Activated naive CD4-positive, alpha-beta T cell treated with anti-CD3 and anti-CD28 coated beads, Interleukin-2, amount 50 U/mL, for 72 hours (primary cell): ENCODE measurements at regions not wholly inside any gene's neighbourhood (a gene's known extent, or its start where the extent isn't known, plus 50 kb on each side); places are given as distances from the start of the nearest gene placed in this dataset.

Source experiments
- ATAC-seq, 2 donors: fragments of 150-1000 bp; cut with Tn5 transposase; 2 replicates each; pipeline ENCODE4 v1.10.0; 2021; ENCODE audit warnings: mild to moderate bottlenecking in 2 of 2, moderate library complexity in 2 of 2
- DNase-seq, 2 donors: peaks; one replicate each; pipeline ENCODE4 v3.0.0; 2021 to 2022; ENCODE audit warnings: low spot score in 2 of 2
- H3K27ac Mint-ChIP-seq, 2 donors: one replicate each; pipeline ENCODE4 v1.8.0; 2022; ENCODE audit warnings: mild to moderate bottlenecking in 2 of 2, mixed read lengths in 2 of 2
- H3K36me3 Mint-ChIP-seq, 2 donors: one replicate each; pipeline ENCODE4 v1.8.0; 2022; ENCODE audit warnings: mixed read lengths in 2 of 2
- H3K9me3 Mint-ChIP-seq, 2 donors: one replicate each; pipeline ENCODE4 v1.8.0; 2022; ENCODE audit warnings: mixed read lengths in 2 of 2

DNA sequence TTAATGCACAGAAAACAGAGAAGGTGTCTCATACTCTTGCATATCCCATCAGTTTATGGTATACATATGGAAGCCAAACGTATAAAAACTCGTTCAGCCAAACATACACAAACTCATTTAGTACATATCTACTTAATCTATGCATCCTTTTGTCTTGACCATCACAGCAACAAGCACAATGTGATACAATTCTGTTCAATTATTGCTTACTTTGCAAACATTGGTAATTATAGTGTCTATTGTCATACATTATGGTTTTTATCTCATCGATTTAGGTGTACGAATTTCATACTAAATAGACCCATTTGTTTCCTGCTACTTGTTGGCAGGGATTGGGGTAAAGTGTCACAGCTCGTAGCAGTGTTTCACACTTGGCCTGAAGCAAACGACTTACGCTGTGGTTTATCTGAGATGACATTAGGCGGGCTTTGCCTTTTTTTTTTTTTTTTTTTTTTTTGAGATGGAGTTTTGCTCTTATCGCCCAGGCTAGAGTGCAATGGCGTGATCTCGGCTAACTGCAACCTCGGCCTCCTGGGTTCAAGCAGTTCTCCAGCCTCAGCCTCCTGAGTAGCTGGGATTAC, 425.9 kb upstream of the JARID2 start:
- Mint-ChIP-seq H3K9me3 (peaks cover 13 to 16% of the 10 kb centered on the region in 2 donors), H3K27ac (peak overlapping the region; percentile 87 to 89), H3K36me3 (peaks cover 15 to 30% of the 10 kb centered on the region in 2 donors)
- ATAC-seq (no peak), DNase-seq (no peak)

DNA sequence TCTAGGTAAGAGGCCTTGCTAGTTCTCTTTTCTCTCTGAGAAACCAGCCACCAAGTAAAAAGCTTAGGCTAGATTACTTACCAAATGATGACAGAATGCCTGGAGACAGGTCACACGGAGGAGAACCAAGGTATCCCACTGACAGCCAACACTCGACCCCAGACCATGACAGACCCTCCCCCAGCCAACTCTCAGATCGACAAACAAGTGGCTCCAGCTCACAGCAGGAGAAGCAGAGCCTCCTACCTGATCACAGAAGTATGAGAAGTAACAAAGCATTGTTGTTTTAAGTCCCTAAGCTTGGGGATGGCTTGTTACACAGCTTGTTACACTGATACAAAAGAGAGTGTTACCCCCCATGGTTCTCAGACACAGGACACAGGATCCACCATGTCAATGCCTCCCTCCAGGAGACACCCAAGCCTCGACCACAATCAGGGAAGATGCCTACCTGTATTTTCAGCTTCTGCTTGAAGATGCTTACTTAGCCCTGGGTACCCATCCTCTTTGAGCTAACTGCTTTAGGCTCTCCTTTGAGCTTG, 423.8 kb upstream of the JARID2 start:
- Mint-ChIP-seq H3K36me3 (peaks cover 15 to 30% of the 10 kb centered on the region in 2 donors), H3K27ac (peak overlapping the region; percentile 40 to 87), H3K9me3 (peaks cover 13 to 16% of the 10 kb centered on the region in 2 donors)
- no peak for ATAC-seq
- DNase-seq, result no peak

DNA sequence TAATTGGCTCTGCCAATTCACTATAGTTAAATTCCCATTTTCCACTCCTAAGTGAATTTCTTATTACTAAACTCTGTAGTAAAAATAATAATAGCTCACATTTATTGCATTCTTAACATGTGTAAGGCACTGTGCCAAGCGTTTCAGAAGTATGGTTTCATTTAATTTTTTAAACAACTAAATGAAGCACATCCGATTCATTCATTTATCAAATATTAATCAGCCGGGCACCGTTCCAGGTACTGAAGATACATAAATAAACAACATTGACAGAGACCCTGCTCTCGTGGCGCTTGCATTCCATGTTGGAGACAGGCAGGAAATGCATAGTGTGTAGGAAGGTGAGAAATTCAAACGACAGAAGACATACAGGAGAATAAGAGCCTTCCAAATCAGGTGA, 423.2 kb upstream of the JARID2 start:
- peaks cover 15 to 30% of the 10 kb centered on the region in 2 donors for H3K36me3 Mint-ChIP-seq
- H3K27ac Mint-ChIP-seq, result no peak overlapping the region
- DNase-seq (no peak), ATAC-seq (no peak)
- H3K9me3 Mint-ChIP-seq, result peaks cover 13 to 16% of the 10 kb centered on the region in 2 donors

DNA sequence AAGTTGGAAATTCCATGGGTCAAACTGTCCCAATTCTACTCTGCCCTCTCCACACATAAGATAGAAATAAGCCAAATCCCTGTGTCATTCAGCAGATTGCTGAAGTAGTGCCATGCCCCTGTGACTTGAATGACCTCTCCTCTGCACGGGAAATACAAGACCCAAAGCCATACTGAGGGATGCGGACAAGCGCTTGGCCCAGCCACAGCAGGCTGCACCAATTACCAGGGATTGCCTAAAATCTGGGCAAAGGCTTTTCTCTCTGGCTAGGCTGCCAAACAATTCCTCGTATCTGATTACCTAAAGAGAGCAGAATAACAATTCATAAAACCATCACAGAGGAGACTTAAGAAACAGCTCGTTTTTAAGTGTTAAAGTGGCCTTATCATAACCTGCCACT, 421.8 kb upstream of the JARID2 start:
- H3K27ac Mint-ChIP-seq, result no peak overlapping the region
- H3K36me3 Mint-ChIP-seq, result peaks cover 13 to 27% of the 10 kb centered on the region in 2 donors
- ATAC-seq (no peak), DNase-seq (no peak)
- peaks cover 12 to 25% of the 10 kb centered on the region in 2 donors for H3K9me3 Mint-ChIP-seq

DNA sequence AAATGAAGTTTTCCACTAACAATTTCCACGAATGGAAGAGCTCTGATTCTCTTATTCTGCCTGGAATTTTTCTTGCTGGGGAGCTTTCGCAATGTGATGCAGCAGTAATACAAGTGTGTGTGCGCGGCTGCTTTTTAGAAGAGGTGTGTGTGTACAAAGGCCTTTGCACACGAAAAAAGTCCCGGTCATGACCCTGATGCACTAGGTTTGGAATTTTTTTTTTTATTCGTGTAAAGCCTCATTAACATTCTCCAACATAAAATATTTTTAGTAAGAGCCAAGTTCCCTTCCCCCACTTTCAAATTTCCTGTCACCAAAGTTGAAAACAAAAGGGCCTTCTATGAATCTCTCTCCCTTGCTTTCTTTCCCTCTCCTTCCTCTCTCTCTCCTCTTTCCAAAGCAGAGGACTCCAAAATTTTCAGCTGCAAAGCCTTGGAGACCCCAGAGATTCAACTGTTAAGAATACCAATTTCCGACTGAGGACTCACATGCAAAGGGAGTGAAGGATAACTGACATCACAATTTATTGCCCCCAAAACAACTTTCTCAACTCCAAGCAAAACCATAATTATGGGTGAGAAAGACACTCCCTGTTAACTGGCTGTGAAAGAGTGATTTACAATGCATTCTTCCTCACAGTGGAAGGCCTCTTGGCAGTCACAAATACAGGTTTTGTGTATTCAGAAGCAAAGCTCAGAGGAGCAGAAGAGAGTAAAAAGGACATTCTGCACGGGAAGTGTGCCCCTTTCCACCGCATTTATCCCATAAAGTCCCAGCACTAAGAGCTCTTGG, 421.2 kb upstream of the JARID2 start:
- DNase-seq (no peak), ATAC-seq (no peak)
- no peak overlapping the region for H3K27ac Mint-ChIP-seq
- H3K9me3 Mint-ChIP-seq, result peaks cover 6 to 21% of the 10 kb centered on the region in 2 donors
- H3K36me3 Mint-ChIP-seq, result peaks cover 7 to 24% of the 10 kb centered on the region in 2 donors

DNA sequence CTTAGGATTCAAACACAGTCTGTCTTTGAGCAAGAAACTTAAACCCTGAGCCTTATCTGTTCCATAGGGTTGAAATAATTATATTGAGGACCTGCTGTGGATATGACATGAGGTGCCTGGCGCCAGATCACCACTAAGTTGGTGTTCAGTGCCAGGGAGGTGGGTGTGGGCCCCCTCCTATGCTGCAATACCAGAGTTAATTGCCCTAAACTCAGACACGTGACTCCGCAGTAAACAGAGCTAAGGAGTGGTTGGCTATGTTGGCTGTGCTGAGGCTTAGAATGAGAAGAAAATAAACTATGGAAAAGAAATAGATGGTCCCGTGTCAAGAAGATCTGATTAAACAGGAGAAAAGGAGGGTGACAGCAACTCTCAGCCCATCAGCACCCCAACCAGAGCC, 419.4 kb upstream of the JARID2 start:
- no peak for DNase-seq
- ATAC-seq, result no peak

DNA sequence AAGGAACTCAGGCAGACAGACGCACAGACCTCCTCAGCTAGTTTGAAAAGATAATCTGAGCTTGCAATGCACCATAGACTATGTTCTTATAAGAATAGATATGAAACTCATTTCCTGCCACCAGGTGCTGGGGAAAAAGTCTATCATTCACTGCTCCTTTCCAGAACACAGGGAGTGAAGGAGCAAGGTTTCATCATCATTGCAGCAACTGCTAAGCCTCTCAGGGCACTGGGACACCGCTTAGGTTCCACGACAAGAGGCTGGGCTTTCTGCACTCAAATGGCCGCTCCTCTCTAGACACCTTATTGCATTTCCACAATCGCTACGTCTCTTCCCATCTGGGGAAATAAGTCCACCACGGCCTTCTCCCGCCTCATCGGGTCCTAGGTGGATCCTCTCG, 418.5 kb upstream of the JARID2 start:
- ATAC-seq (no peak), DNase-seq (no peak)
- H3K36me3 Mint-ChIP-seq, result peaks cover 12 to 19% of the 10 kb centered on the region in 2 donors
- no peak overlapping the region for H3K27ac Mint-ChIP-seq
- H3K9me3 Mint-ChIP-seq, result peaks cover 0 to 32% of the 10 kb centered on the region in 2 donors

More for the DNA sequence above, 419.4 kb upstream of the JARID2 start:
- H3K9me3 Mint-ChIP-seq, result peaks cover 0 to 27% of the 10 kb centered on the region in 2 donors
- no peak overlapping the region for H3K27ac Mint-ChIP-seq
- H3K36me3 Mint-ChIP-seq, result peaks cover 12 to 22% of the 10 kb centered on the region in 2 donors

DNA sequence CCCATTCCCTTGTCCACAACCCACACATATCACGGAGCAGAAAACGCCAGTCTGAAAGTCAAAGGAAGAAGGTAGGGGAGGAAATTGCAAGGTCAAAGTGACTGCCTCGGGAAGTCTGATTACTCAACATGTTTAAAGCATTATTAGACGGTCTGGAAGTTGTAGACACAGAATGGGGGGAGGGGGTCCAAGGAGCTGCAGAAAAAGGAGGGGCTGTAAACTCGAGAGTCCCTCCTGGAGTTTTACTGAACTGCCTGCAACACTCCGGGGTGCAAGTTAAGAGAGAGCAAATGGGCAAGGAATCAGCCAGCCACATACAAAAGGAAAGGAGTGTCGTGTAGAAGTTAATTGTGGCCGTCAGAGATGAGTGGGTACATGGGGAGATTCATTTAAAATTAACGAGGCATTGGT, 417.7 kb upstream of the JARID2 start:
- H3K27ac Mint-ChIP-seq, result no peak overlapping the region
- peaks cover 0 to 35% of the 10 kb centered on the region in 2 donors for H3K9me3 Mint-ChIP-seq
- DNase-seq, result no peak
- H3K36me3 Mint-ChIP-seq, result peaks cover 12 to 19% of the 10 kb centered on the region in 2 donors
- ATAC-seq, result no peak

DNA sequence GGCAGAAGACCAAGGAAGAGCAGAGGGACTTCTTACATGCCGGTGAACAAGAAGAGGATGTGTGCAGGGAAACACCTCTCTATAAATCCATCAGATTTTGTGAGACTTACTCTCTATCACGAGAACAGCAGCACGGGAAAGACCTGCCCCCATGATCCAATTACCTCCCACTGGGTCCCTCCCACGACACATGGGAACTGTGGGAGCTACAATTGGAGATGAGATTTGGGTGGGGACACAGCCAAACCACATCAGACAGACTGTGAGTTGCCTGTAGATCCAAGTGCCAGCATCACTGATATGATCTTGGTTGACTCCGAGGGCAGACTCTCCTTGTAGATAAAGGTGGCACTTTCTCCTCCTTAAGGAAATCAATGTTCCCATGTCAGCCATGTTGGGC, 414.8 kb upstream of the JARID2 start:
- no peak for DNase-seq
- H3K36me3 Mint-ChIP-seq, result peaks cover 12 to 20% of the 10 kb centered on the region in 2 donors
- H3K9me3 Mint-ChIP-seq, result peaks cover 0 to 35% of the 10 kb centered on the region in 2 donors
- peak overlapping the region in 1 of 2 donors; percentile 28 for H3K27ac Mint-ChIP-seq
- ATAC-seq, result no peak

DNA sequence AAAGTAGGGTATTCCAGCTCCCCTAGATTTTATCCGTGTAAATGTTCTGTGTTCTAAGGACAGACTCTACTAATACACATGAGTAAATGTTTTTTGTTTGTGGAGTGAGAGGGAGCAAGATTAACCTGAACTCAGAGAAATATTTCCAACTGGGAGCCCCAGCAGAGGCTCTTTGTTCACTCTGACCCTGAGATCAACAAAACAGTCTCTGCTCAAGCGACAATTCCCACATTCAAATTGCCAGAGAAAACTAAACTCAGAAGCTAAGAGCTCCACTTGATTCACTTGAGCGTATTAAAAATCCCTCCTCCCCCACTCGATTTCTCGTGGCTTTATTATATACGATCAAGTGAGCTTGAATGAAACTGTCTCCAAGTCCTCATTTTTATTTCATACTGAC, 413.9 kb upstream of the JARID2 start:
- H3K36me3 Mint-ChIP-seq, result peaks cover 12 to 28% of the 10 kb centered on the region in 2 donors
- ATAC-seq (no peak), DNase-seq (no peak)
- peaks cover 0 to 44% of the 10 kb centered on the region in 2 donors for H3K9me3 Mint-ChIP-seq
- H3K27ac Mint-ChIP-seq, result no peak overlapping the region

DNA sequence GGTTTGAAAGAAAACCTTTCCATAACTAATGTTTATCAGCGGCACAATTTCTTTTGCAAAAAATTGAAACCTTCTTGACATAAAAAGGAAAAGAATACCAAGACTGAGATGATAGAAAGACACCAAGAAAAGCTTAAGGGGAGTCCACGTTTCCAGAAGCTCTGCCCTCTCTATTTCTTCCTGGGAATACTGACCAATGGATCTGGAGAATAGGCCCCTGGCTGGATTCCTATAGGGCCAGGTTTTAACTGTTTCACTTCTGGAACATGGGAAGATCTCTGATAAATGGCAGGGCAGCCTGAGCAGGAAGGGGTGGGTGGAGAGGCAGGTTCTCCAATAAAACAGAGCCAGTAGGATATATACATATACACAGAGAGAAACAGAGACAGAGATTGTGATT, 413.4 kb upstream of the JARID2 start:
- Mint-ChIP-seq H3K27ac (no peak overlapping the region), H3K36me3 (peaks cover 12 to 31% of the 10 kb centered on the region in 2 donors), H3K9me3 (peaks cover 0 to 45% of the 10 kb centered on the region in 2 donors)
- no peak for DNase-seq
- ATAC-seq, result no peak

DNA sequence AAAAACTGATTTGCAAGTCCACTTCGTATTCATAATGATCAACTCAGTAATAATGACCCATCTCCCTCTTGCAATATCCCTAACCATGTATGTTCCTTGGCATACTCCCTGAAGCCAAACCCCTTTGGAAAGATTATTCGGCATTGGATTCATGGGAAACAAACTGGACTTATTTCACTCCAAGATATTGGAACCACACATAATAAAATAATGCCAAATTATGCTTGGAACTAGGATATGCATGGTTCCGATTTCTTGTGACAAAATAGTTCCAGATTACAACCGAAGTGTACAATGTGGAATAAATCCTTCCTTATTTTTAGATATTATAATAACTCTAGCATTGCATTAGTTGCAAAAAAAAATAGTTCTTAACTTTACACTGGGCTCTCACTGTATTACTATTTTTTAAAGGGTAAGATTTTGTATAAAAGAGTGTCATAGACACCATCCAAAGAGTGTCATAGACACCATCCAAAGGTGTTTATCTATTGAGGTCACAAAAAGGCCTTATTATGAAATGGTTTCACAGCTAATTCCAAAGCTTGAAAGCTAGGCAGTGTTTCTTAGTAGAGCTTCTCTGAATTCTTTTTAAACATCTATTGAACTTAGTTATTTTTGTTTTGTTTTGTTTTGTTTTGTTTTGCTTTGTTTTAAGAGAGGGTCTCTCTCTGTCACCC, 410.9 kb upstream of the JARID2 start:
- DNase-seq, result no peak
- Mint-ChIP-seq H3K9me3 (peaks cover 0 to 33% of the 10 kb centered on the region in 2 donors), H3K36me3 (peaks cover 12 to 25% of the 10 kb centered on the region in 2 donors), H3K27ac (no peak overlapping the region)
- ATAC-seq, result no peak

DNA sequence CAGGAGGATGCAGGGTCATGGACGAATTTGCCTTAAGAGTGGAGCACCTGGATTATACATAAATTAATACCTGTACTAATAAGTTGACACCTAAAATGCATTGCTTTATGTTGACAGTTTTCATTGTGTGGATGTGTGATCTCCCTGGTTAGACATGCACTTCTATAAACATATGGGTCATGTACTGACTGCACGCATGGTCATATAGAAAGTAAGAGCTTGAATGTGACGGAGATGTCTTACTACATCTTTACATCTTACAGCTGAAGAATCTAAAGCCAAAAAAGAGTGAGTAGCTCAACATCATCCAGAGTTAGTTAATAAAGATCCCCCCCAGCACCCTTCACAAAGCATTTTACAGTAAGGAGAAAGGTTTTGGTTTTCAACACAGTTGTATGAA, 408.4 kb upstream of the JARID2 start:
- no peak for DNase-seq
- Mint-ChIP-seq H3K36me3 (peaks cover 0 to 19% of the 10 kb centered on the region in 2 donors), H3K9me3 (peaks cover 0 to 18% of the 10 kb centered on the region in 2 donors), H3K27ac (peak overlapping the region in 1 of 2 donors; percentile 0)
- peak; percentile 62 to 63 for ATAC-seq

DNA sequence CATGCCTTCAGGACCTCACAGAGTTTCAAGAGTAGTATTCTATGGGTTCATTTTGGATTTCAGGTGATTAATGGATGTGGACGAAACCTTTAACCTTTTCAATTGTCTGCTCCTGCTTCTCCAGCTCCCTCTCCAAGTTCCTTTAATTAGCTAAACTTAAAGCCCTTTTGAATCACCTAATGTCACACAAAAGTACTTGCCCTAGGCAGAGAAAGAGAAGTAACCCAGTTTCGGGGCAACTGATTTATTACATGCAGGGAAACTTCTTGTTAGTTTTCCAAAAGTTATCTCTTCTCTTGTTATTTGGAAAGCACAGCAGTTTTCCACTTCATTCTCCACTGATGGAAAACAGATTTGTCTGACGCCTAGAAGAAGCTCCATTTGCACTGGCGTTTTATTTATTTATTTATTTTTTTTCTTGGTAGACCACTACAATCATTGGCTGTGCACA, 407.7 kb upstream of the JARID2 start:
- Mint-ChIP-seq H3K36me3 (peaks cover 0 to 20% of the 10 kb centered on the region in 2 donors), H3K9me3 (peaks cover 0 to 20% of the 10 kb centered on the region in 2 donors), H3K27ac (no peak overlapping the region)
- no peak for DNase-seq
- ATAC-seq, result no peak

DNA sequence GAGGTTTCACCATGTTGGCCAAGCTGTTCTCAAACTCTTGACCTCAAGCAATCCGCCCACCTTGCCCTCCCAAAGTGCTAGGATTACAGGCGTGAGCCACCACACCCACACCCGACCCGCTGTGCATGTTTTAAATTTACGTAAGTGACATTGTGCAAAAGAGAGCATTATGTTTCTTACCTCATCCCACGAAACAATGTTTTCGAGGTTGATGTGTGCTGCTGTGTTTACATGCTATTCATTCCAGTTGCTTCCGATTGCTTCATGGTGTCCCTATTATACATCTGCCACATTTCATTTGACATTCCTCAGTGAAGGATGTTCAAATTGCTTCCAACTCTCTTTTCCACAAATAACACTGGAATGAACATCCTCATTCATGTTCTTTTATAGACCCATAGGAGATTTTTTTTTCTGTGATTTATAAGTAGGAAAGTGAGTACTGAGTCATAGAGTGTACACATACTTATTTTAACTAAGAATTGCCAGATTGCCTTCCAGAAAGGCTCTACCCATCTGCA, 403.9 kb upstream of the JARID2 start:
- H3K9me3 Mint-ChIP-seq, result peaks cover 4 to 25% of the 10 kb centered on the region in 2 donors

DNA sequence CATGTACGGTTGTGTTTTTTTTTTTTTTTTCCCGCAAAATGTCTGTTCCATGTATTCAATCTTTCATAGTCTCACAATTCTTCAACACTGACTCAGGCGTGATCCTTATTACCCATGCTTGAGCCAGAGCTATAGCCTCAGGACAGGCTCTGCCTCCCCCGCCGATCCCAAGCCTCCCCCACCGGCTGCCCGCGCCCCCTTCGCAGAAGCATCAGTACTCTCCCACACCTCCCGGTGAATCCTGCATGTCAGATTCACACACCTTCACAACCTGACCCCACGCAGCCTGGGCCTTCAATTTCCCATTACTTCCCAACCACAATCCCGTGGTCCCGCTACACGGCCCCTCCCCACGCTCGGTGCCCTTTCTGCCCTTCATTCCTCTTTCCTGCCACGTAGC, 401.5 kb upstream of the JARID2 start:
- Mint-ChIP-seq H3K9me3 (peaks cover 4 to 20% of the 10 kb centered on the region in 2 donors), H3K27ac (peak overlapping the region in 1 of 2 donors; percentile 8), H3K36me3 (peaks cover 0 to 8% of the 10 kb centered on the region in 2 donors)
- no peak for ATAC-seq
- DNase-seq, result no peak

More for the DNA sequence above, 403.9 kb upstream of the JARID2 start:
- Mint-ChIP-seq H3K27ac (no peak overlapping the region), H3K36me3 (peaks cover 0 to 10% of the 10 kb centered on the region in 2 donors)
- no peak for DNase-seq
- ATAC-seq, result no peak
